ENCODE measurements at regions not wholly inside any gene's neighbourhood (a gene's known extent, or its start where the extent isn't known, plus 50 kb on each side); places are given as distances from the start of the nearest gene placed in this dataset.

DNA sequence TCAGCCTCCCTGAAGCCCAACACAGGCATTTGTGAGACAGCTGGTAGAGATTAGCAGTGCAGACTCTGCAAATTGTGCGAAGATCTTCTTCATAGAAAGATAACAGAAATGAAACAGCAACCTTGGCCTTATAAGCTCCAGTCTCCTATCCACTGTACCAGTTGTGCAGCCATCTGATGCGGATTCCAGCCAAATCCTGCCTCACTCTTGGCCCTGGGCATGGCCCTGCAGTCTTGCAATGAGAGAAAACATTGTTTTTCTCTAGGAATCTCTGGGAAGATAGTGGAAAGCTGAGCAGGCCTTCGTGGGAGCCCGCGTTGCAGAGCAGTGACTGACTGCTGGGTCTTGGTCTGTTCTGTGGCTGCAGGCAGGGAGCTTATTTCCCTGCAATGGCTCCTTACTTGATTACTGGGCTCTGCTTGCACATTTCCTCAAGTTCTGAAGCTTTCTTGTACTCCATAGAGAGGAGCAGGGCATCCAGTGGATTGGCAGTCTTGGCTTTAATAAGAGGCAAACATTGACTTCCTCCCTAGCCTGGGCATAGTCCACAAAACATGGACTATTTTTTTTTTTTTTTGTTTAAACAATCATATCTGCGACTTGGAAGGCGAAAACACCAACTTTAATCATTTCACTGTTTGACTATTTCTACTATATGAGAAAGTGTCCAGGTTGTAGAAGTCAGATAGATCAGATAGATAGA, 193.0 kb downstream of the ACTR3 start:
- H3K9me3 ChIP-seq, result no peaks in the 10 kb centered on the region
- TF ChIP-seq, protein P1, sequence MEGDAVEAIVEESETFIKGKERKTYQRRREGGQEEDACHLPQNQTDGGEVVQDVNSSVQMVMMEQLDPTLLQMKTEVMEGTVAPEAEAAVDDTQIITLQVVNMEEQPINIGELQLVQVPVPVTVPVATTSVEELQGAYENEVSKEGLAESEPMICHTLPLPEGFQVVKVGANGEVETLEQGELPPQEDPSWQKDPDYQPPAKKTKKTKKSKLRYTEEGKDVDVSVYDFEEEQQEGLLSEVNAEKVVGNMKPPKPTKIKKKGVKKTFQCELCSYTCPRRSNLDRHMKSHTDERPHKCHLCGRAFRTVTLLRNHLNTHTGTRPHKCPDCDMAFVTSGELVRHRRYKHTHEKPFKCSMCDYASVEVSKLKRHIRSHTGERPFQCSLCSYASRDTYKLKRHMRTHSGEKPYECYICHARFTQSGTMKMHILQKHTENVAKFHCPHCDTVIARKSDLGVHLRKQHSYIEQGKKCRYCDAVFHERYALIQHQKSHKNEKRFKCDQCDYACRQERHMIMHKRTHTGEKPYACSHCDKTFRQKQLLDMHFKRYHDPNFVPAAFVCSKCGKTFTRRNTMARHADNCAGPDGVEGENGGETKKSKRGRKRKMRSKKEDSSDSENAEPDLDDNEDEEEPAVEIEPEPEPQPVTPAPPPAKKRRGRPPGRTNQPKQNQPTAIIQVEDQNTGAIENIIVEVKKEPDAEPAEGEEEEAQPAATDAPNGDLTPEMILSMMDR (IDR thresholded peaks at IDR 0.05), result no peak
- no peaks in the 10 kb centered on the region for H3K4me1 ChIP-seq

DNA sequence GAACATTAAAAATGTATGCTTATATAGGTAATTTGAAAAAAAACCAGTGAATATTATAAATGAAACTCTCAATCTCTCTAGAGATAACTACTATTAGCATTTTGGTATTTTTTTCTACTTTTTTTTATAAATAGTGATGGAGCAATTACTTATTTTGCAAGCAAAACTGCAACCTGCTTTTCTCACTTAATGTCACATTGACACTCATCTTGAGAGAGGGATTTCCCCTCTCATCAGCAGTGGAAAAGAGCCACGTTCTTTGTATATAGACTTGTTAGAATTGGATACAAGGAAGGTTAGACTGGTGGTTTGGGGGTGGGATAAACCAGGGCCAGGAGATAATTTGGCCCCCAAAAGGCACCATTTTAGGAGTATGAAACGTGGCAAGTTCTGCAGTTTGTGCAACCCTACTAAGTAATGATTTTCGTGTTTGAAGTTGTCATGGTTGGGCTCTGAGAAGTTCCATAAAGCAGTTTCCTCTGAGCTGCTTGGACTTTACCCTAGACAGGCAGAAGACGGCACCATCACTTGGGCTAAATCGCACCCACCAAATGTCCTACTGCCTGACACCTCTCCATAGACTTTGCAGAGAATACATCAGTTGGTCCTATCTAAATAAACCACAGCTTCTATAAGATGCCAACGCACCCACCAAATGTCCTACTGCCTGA, 194.0 kb downstream of the ACTR3 start:
- H3K4me3 ChIP-seq, result no peak overlapping the region
- no peak for ATAC-seq

More for the DNA sequence above, 193.0 kb downstream of the ACTR3 start:
- no peaks in the 10 kb centered on the region for H3K27me3 ChIP-seq
- no peaks in the 10 kb centered on the region for H3K36me3 ChIP-seq
- intact Hi-C loops (cut with DNase I), result no loop called here
- ATAC-seq (no peak), DNase-seq (no peak)
- H3K27ac ChIP-seq, result no peak overlapping the region
- no peak overlapping the region for H3K4me3 ChIP-seq

DNA sequence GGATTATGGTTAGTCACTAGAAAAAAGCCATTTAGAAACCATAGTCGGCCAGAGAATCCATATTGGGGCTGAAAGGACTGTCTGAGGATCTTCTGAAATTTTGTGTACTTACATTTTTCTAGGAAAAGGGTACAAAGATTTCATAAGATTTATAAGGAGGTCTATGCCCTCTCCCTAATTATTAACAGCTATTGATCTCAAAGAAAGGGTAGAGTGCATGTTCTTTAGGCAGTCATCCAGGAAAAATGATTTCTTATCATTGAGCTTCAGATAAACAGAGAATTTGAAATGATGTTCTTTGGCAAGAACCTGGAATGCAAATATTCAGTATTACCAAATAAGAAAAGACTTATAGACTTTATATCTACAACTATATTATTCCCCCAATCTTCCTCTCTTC, 195.3 kb downstream of the ACTR3 start:
- Histone ChIP-seq H3K36me3 (no peaks in the 10 kb centered on the region), H3K4me3 (no peak overlapping the region), H3K4me1 (no peaks in the 10 kb centered on the region), H3K27ac (no peak overlapping the region), H3K27me3 (no peaks in the 10 kb centered on the region), H3K9me3 (no peaks in the 10 kb centered on the region)
- TF ChIP-seq, protein P1 (IDR thresholded peaks at IDR 0.05), result no peak
- ATAC-seq (no peak), DNase-seq (no peak)
- intact Hi-C loops (cut with DNase I), result no loop called here

More for the DNA sequence above, 194.0 kb downstream of the ACTR3 start:
- H3K36me3 ChIP-seq, result no peaks in the 10 kb centered on the region
- H3K9me3 ChIP-seq, result no peaks in the 10 kb centered on the region
- no peak overlapping the region for H3K27ac ChIP-seq
- no peaks in the 10 kb centered on the region for H3K27me3 ChIP-seq
- intact Hi-C loops (cut with DNase I), result no loop called here
- TF ChIP-seq, protein P1 (IDR thresholded peaks at IDR 0.05), result no peak
- no peaks in the 10 kb centered on the region for H3K4me1 ChIP-seq
- no peak for DNase-seq

DNA sequence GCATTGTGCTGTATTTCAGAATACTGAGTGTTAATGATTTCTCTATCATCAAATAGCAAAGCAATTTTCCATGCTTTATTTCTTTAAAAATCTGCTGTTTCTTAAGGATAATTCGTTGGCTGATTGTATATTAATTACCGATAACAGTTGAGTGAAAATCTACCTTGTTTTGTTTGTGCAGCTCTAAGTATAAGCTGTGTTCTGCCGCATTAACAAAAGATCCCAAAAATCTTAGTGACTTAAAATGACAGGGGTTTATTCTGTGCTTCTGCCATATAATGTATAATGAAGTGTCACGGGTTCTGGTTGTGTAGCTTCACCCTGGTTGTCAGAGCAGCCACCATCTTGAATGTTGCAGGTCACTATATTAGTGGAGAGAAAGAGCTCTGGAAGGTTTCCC, 196.1 kb downstream of the ACTR3 start:
- TF ChIP-seq, protein P1 (IDR thresholded peaks at IDR 0.05), result no peak
- Histone ChIP-seq H3K9me3 (no peaks in the 10 kb centered on the region), H3K4me3 (no peak overlapping the region), H3K27ac (no peak overlapping the region), H3K36me3 (no peaks in the 10 kb centered on the region), H3K4me1 (no peaks in the 10 kb centered on the region), H3K27me3 (no peaks in the 10 kb centered on the region)
- DNase-seq, result no peak
- intact Hi-C loops (cut with DNase I), result no loop called here
- no peak for ATAC-seq

DNA sequence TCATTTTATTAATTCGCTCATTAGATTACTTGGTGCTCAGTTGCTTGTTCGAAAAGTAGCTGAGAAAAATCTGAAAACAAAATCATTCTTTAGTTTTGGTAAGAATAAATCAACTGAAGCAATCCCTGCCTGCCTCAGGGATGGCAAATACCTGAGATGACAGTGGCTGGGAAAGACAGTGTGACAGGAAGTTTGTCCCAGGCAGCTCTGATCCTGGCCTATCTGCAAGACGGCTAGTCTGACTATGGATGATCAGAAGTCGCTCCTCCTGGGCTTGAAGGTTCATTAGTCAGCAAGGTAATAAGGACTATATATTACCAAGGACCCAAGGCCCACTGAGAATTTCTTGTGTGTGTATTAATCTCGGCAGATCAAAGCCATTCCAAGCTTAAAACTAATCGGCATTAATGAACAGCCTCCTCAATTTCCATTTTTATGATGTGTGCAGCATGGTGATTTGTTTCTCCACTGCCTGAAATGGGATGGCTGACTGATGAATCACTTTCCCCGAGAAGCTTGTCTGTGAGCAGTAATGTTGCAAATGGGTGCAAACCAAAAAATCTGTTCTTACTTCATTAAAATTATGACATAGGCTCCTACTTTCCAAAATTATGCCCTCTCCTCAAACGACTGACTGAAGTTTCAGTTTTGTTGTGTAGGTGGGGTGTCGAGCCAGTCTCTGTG, 199.9 kb downstream of the ACTR3 start:
- no peaks in the 10 kb centered on the region for H3K27me3 ChIP-seq
- no peak overlapping the region for H3K27ac ChIP-seq
- TF ChIP-seq, protein P1 (IDR thresholded peaks at IDR 0.05), result no peak
- DNase-seq (no peak), ATAC-seq (no peak)
- no peak overlapping the region for H3K4me3 ChIP-seq
- H3K9me3 ChIP-seq, result peaks cover 0 to under 1% of the 10 kb centered on the region in 2 donors
- H3K36me3 ChIP-seq, result no peaks in the 10 kb centered on the region
- intact Hi-C loops (cut with DNase I), result no loop called here
- no peaks in the 10 kb centered on the region for H3K4me1 ChIP-seq

Data from left lung (tissue), 4 donors.